BLaER1 (cell line): ENCODE measurements at regions not wholly inside any gene's neighbourhood (a gene's known extent, or its start where the extent isn't known, plus 50 kb on each side); places are given as distances from the start of the nearest gene placed in this dataset.

Source experiments
- H3K27ac ChIP-seq: shearing (Covaris generic); formaldehyde crosslinking; 2 replicates; pipeline ENCODE4 v1.8.1; 2022
- H3K27me3 ChIP-seq: shearing (Covaris generic); formaldehyde crosslinking; 2 replicates; pipeline ENCODE4 v1.8.1; 2022
- H3K36me3 ChIP-seq: shearing (Covaris generic); formaldehyde crosslinking; 2 replicates; pipeline ENCODE4 v1.8.1; 2022
- H3K4me1 ChIP-seq: shearing (Covaris generic); formaldehyde crosslinking; 2 replicates; pipeline ENCODE4 v1.8.1; 2022
- H3K4me2 ChIP-seq: shearing (Covaris generic); formaldehyde crosslinking; 2 replicates; pipeline ENCODE4 v1.8.1; 2022
- H3K4me3 ChIP-seq: shearing (Covaris generic); formaldehyde crosslinking; 2 replicates; pipeline ENCODE4 v1.8.1; 2022
- H3K9ac ChIP-seq: shearing (Covaris generic); formaldehyde crosslinking; 2 replicates; pipeline ENCODE4 v1.8.1; 2022
- H3K9me3 ChIP-seq: shearing (Covaris generic); formaldehyde crosslinking; 2 replicates; pipeline ENCODE4 v1.8.1; 2022
- H4K20me1 ChIP-seq: shearing (Covaris generic); formaldehyde crosslinking; 2 replicates; pipeline ENCODE4 v1.8.1; 2022
- Cebpa-rat ChIP-seq: shearing (Covaris generic); IDR thresholded peaks from 2 replicates; pipeline ENCODE4 v1.8.1; 2022

- no peak overlapping the region for H3K4me2 ChIP-seq
- H3K27ac ChIP-seq, result no peak overlapping the region
- no peak overlapping the region for H3K9ac ChIP-seq
- no peaks in the 10 kb centered on the region for H3K27me3 ChIP-seq
- no peaks in the 10 kb centered on the region for H3K4me1 ChIP-seq
- peaks cover 17% of the 10 kb centered on the region; the same call in 1 of the 2 replicates for H4K20me1 ChIP-seq
- peaks cover 4% of the 10 kb centered on the region; the same call in 1 of the 2 replicates for H3K9me3 ChIP-seq
- no peak overlapping the region for H3K4me3 ChIP-seq
- TF ChIP-seq Cebpa-rat, result no peak
- peaks cover 25% of the 10 kb centered on the region for H3K36me3 ChIP-seq
Observed at GRCh38 chr17:77505181-77505639, 364.4 kb downstream of the SEC14L1 start.

GRCh38 chr17:77506371-77506991 lies 365.7 kb downstream of the SEC14L1 start:
- Histone ChIP-seq H4K20me1 (peaks cover 10% of the 10 kb centered on the region; the same call in 1 of the 2 replicates), H3K4me1 (no peaks in the 10 kb centered on the region), H3K9ac (no peak overlapping the region), H3K9me3 (peaks cover 15% of the 10 kb centered on the region), H3K27ac (no peak overlapping the region), H3K4me2 (no peak overlapping the region), H3K27me3 (no peaks in the 10 kb centered on the region), H3K36me3 (peaks cover 13% of the 10 kb centered on the region; the same call in 1 of the 2 replicates), H3K4me3 (no peak overlapping the region)
- no peak for TF ChIP-seq Cebpa-rat

GRCh38 chr17:77507111-77507885 lies 366.5 kb downstream of the SEC14L1 start:
- no peaks in the 10 kb centered on the region for H3K27me3 ChIP-seq
- peaks cover 2% of the 10 kb centered on the region; the same call in 1 of the 2 replicates for H4K20me1 ChIP-seq
- peaks cover 23% of the 10 kb centered on the region for H3K9me3 ChIP-seq
- H3K4me3 ChIP-seq, result no peak overlapping the region
- H3K4me1 ChIP-seq, result no peaks in the 10 kb centered on the region
- no peak overlapping the region for H3K4me2 ChIP-seq
- H3K36me3 ChIP-seq, result peaks cover 6% of the 10 kb centered on the region; the same call in 1 of the 2 replicates
- no peak for TF ChIP-seq Cebpa-rat
- no peak overlapping the region for H3K9ac ChIP-seq
- no peak overlapping the region for H3K27ac ChIP-seq

GRCh38 chr17:77508047-77508715 lies 367.4 kb downstream of the SEC14L1 start:
- no peaks in the 10 kb centered on the region for H3K27me3 ChIP-seq
- peaks cover 31% of the 10 kb centered on the region for H3K9me3 ChIP-seq
- no peaks in the 10 kb centered on the region for H3K36me3 ChIP-seq
- H4K20me1 ChIP-seq, result no peaks in the 10 kb centered on the region
- no peak overlapping the region for H3K27ac ChIP-seq
- H3K4me1 ChIP-seq, result no peaks in the 10 kb centered on the region
- no peak overlapping the region for H3K4me3 ChIP-seq
- no peak overlapping the region for H3K9ac ChIP-seq
- no peak for TF ChIP-seq Cebpa-rat
- H3K4me2 ChIP-seq, result no peak overlapping the region

GRCh38 chr17:77509089-77509488 lies 368.3 kb downstream of the SEC14L1 start:
- no peak overlapping the region for H3K4me3 ChIP-seq
- no peaks in the 10 kb centered on the region for H3K36me3 ChIP-seq
- H3K27me3 ChIP-seq, result no peaks in the 10 kb centered on the region
- no peaks in the 10 kb centered on the region for H4K20me1 ChIP-seq
- no peaks in the 10 kb centered on the region for H3K4me1 ChIP-seq
- TF ChIP-seq Cebpa-rat, result no peak
- H3K27ac ChIP-seq, result no peak overlapping the region
- H3K4me2 ChIP-seq, result no peak overlapping the region
- H3K9me3 ChIP-seq, result peaks cover 39% of the 10 kb centered on the region
- no peak overlapping the region for H3K9ac ChIP-seq

- Histone ChIP-seq H4K20me1 (no peaks in the 10 kb centered on the region), H3K4me2 (no peak overlapping the region), H3K9ac (no peak overlapping the region), H3K27me3 (no peaks in the 10 kb centered on the region), H3K4me1 (no peaks in the 10 kb centered on the region), H3K27ac (no peak overlapping the region), H3K36me3 (no peaks in the 10 kb centered on the region), H3K4me3 (no peak overlapping the region), H3K9me3 (peaks cover 39% of the 10 kb centered on the region)
- no peak for TF ChIP-seq Cebpa-rat
Observed at GRCh38 chr17:77509599-77509998, 368.8 kb downstream of the SEC14L1 start.

- Histone ChIP-seq H4K20me1 (no peaks in the 10 kb centered on the region), H3K27me3 (no peaks in the 10 kb centered on the region), H3K4me1 (no peaks in the 10 kb centered on the region), H3K4me3 (no peak overlapping the region), H3K9ac (no peak overlapping the region), H3K36me3 (no peaks in the 10 kb centered on the region), H3K27ac (no peak overlapping the region), H3K4me2 (no peak overlapping the region), H3K9me3 (peaks cover 39% of the 10 kb centered on the region)
- no peak for TF ChIP-seq Cebpa-rat
Observed at GRCh38 chr17:77510133-77510796, 369.5 kb downstream of the SEC14L1 start.

GRCh38 chr17:77511514-77512061 lies 370.8 kb downstream of the SEC14L1 start:
- no peak overlapping the region for H3K4me3 ChIP-seq
- H3K9ac ChIP-seq, result no peak overlapping the region
- no peak for TF ChIP-seq Cebpa-rat
- H3K9me3 ChIP-seq, result peaks cover 39% of the 10 kb centered on the region
- H3K27me3 ChIP-seq, result no peaks in the 10 kb centered on the region
- no peak overlapping the region for H3K4me2 ChIP-seq
- no peak overlapping the region for H3K27ac ChIP-seq
- H3K4me1 ChIP-seq, result no peaks in the 10 kb centered on the region
- no peaks in the 10 kb centered on the region for H4K20me1 ChIP-seq
- H3K36me3 ChIP-seq, result no peaks in the 10 kb centered on the region
